ENCODE measurements at regions not wholly inside any gene's neighbourhood (a gene's known extent, or its start where the extent isn't known, plus 50 kb on each side); places are given as distances from the start of the nearest gene placed in this dataset.

DNA sequence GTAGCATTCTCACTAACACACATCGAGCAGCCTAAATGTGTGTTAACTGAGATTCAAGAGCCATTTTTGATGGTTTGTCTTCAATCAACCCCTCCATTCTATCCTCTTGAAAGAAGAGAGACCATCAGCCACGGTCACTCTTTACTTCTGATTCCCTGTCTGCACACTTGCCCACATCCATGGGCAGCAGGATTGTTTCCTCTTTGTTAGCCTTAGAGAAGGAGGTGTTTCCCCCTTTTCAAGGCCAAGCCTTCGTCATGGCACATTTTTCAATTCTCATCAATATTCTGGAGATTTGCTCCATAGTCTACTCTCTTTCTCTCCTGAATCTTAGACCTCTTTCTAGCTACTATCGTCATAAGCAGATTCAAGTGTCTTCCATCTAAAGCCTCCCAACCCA lies 522.4 kb upstream of the NAALADL2 start:
- H3K4me3 ChIP-seq (ENCODE audit: low read depth in 2 of 2, low read length in 2 of 2) = no peak overlapping the region
- TF ChIP-seq, protein P1, sequence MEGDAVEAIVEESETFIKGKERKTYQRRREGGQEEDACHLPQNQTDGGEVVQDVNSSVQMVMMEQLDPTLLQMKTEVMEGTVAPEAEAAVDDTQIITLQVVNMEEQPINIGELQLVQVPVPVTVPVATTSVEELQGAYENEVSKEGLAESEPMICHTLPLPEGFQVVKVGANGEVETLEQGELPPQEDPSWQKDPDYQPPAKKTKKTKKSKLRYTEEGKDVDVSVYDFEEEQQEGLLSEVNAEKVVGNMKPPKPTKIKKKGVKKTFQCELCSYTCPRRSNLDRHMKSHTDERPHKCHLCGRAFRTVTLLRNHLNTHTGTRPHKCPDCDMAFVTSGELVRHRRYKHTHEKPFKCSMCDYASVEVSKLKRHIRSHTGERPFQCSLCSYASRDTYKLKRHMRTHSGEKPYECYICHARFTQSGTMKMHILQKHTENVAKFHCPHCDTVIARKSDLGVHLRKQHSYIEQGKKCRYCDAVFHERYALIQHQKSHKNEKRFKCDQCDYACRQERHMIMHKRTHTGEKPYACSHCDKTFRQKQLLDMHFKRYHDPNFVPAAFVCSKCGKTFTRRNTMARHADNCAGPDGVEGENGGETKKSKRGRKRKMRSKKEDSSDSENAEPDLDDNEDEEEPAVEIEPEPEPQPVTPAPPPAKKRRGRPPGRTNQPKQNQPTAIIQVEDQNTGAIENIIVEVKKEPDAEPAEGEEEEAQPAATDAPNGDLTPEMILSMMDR (IDR thresholded peaks at IDR 0.05) = no peak
- no peak for TF ChIP-seq TCF7L2 (IDR thresholded peaks at IDR 0.05; ENCODE audit: low read depth, low read length)
- TF ChIP-seq, protein P2, sequence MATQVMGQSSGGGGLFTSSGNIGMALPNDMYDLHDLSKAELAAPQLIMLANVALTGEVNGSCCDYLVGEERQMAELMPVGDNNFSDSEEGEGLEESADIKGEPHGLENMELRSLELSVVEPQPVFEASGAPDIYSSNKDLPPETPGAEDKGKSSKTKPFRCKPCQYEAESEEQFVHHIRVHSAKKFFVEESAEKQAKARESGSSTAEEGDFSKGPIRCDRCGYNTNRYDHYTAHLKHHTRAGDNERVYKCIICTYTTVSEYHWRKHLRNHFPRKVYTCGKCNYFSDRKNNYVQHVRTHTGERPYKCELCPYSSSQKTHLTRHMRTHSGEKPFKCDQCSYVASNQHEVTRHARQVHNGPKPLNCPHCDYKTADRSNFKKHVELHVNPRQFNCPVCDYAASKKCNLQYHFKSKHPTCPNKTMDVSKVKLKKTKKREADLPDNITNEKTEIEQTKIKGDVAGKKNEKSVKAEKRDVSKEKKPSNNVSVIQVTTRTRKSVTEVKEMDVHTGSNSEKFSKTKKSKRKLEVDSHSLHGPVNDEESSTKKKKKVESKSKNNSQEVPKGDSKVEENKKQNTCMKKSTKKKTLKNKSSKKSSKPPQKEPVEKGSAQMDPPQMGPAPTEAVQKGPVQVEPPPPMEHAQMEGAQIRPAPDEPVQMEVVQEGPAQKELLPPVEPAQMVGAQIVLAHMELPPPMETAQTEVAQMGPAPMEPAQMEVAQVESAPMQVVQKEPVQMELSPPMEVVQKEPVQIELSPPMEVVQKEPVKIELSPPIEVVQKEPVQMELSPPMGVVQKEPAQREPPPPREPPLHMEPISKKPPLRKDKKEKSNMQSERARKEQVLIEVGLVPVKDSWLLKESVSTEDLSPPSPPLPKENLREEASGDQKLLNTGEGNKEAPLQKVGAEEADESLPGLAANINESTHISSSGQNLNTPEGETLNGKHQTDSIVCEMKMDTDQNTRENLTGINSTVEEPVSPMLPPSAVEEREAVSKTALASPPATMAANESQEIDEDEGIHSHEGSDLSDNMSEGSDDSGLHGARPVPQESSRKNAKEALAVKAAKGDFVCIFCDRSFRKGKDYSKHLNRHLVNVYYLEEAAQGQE (IDR thresholded peaks at IDR 0.05; ENCODE audit: insufficient read depth in 1 of 2, low read depth in 2 of 2, low read length in 1 of 2) = no peak
- no peak for TF ChIP-seq POLR2AphosphoS5 (IDR thresholded peaks at IDR 0.05; ENCODE audit: low read depth, low read length)
- TF ChIP-seq SIN3A (IDR thresholded peaks at IDR 0.05; ENCODE audit: borderline replicate concordance, insufficient read depth, low read depth, low read length) = no peak
- ChIA-PET CTCF (no interaction called here), POLR2A (no interaction called here)
- no peaks in the 10 kb centered on the region for H3K4me1 ChIP-seq (ENCODE audit: control insufficient read depth, insufficient read depth, low read length)
- in situ Hi-C loops (cut with HindIII; ENCODE audit: low pct_unique_long_range_greater_than_20kb, low sequenced_read_pairs) = no loop called here
- BruUV-seq (replicated peaks) = no TSS peak
- H3K36me3 ChIP-seq (ENCODE audit: control insufficient read depth, insufficient read depth, low read length) = no peaks in the 10 kb centered on the region
- ATAC-seq (no peak), DNase-seq (ENCODE audit: low read depth, low spot score) (no peak)
- H3K27me3 ChIP-seq (ENCODE audit: control insufficient read depth, insufficient read depth, low read length) = no peaks in the 10 kb centered on the region
- H3K27ac ChIP-seq (ENCODE audit: low read length) = no peak overlapping the region
- intact Hi-C loops (cut with micrococcal nuclease; ENCODE audit: unreplicated experiment) = no loop called here
- no peaks in the 10 kb centered on the region for H3K9me3 ChIP-seq (ENCODE audit: control insufficient read depth, insufficient read depth, low read depth, low read length)

DNA sequence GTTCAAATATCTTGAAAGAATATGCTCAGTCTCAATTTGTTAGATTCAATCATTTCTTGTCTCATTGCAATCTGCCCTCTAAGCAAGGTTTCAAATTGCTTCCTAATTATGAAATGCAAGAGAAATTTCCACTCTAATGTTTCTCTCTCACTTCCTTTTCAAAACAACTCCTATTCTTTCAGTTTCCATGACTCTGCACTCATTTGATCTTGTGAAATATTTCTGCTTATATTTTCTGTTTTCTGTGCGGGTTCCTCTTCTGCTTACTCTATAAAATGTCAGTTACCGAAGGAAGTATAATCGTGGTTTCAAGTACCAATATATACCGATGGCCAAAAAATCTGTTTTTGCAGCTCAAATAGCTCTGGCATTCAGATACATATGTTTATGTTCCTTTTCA lies 521.9 kb upstream of the NAALADL2 start:
- H3K36me3 ChIP-seq (ENCODE audit: control insufficient read depth, insufficient read depth, low read length) = no peaks in the 10 kb centered on the region
- CTCF ChIA-PET = no interaction called here
- DNase-seq (ENCODE audit: low read depth, low spot score) (no peak), ATAC-seq (no peak)
- no peak overlapping the region for H3K4me3 ChIP-seq (ENCODE audit: low read depth in 2 of 2, low read length in 2 of 2)
- POLR2A ChIA-PET = no interaction called here
- H3K9me3 ChIP-seq (ENCODE audit: control insufficient read depth, insufficient read depth, low read depth, low read length) = no peaks in the 10 kb centered on the region
- in situ Hi-C loops (cut with HindIII; ENCODE audit: low pct_unique_long_range_greater_than_20kb, low sequenced_read_pairs) = no loop called here
- no peaks in the 10 kb centered on the region for H3K27me3 ChIP-seq (ENCODE audit: control insufficient read depth, insufficient read depth, low read length)
- TF ChIP-seq, protein P1 (IDR thresholded peaks at IDR 0.05) = no peak
- no peak for TF ChIP-seq TCF7L2 (IDR thresholded peaks at IDR 0.05; ENCODE audit: low read depth, low read length)
- no peak for TF ChIP-seq POLR2AphosphoS5 (IDR thresholded peaks at IDR 0.05; ENCODE audit: low read depth, low read length)
- TF ChIP-seq SIN3A (IDR thresholded peaks at IDR 0.05; ENCODE audit: borderline replicate concordance, insufficient read depth, low read depth, low read length) = no peak
- TF ChIP-seq, protein P2 (IDR thresholded peaks at IDR 0.05; ENCODE audit: insufficient read depth in 1 of 2, low read depth in 2 of 2, low read length in 1 of 2) = no peak
- BruUV-seq (replicated peaks) = no TSS peak
- intact Hi-C loops (cut with micrococcal nuclease; ENCODE audit: unreplicated experiment) = no loop called here
- H3K4me1 ChIP-seq (ENCODE audit: control insufficient read depth, insufficient read depth, low read length) = no peaks in the 10 kb centered on the region
- no peak overlapping the region for H3K27ac ChIP-seq (ENCODE audit: low read length)
